DMS79 treated with DMSO at 0.1 percent for 48 hours (cell line): ENCODE measurements at regions not wholly inside any gene's neighbourhood (a gene's known extent, or its start where the extent isn't known, plus 50 kb on each side); places are given as distances from the start of the nearest gene placed in this dataset.
A peak's percentile ranks its signal among the peaks of the same experiment; 100 is the strongest.
"Not testable (repeated sequence)": the region's sequence is repeated elsewhere in the genome, so short reads cannot be mapped to it uniquely, and the experiment has no call there.

Source experiments
- DNase-seq: peaks from one replicate; lab custom pipeline; 2025; lab: John Stamatoyannopoulos, UW

- no peak for DNase-seq
Measured at GRCh38 chr16:87132361-87133014, 184.7 kb downstream of the C16orf95 start.

- no peak for DNase-seq
Measured at GRCh38 chr16:87133112-87133850, 183.9 kb downstream of the C16orf95 start.

- DNase-seq = no peak
Measured at GRCh38 chr16:87133966-87134627, 183.1 kb downstream of the C16orf95 start.

- DNase-seq = no peak
Measured at GRCh38 chr16:87134628-87134995, 182.6 kb downstream of the C16orf95 start.

GRCh38 chr16:87135246-87136030, 181.8 kb downstream of the C16orf95 start:
- DNase-seq = no peak

GRCh38 chr16:87138316-87138715, 178.9 kb downstream of the C16orf95 start:
- DNase-seq = no peak

- DNase-seq = no peak
Measured at GRCh38 chr16:87138738-87139267, 178.4 kb downstream of the C16orf95 start.

GRCh38 chr16:87140211-87141200, 176.7 kb downstream of the C16orf95 start:
- DNase-seq = no peak

- DNase-seq = peak; percentile 25
Measured at GRCh38 chr16:87141402-87141801, 175.8 kb downstream of the C16orf95 start.

GRCh38 chr16:87143661-87144121, 173.5 kb downstream of the C16orf95 start:
- DNase-seq = no peak

GRCh38 chr16:87144232-87144631, 173.0 kb downstream of the C16orf95 start:
- no peak for DNase-seq

GRCh38 chr16:87145181-87146176, 171.7 kb downstream of the C16orf95 start:
- no peak for DNase-seq

- DNase-seq = no peak
Measured at GRCh38 chr16:87146676-87147075, 170.5 kb downstream of the C16orf95 start.

- DNase-seq = no peak
Measured at GRCh38 chr16:87149051-87149450, 168.1 kb downstream of the C16orf95 start.

- DNase-seq = no peak
Measured at GRCh38 chr16:87150262-87150661, 166.9 kb downstream of the C16orf95 start.

- no peak for DNase-seq
Measured at GRCh38 chr16:87150681-87151280, 166.4 kb downstream of the C16orf95 start.

GRCh38 chr16:87152221-87152755, 164.9 kb downstream of the C16orf95 start:
- no peak for DNase-seq

GRCh38 chr16:87153326-87153725, 163.9 kb downstream of the C16orf95 start:
- DNase-seq = no peak

GRCh38 chr16:87155315-87155714, 161.9 kb downstream of the C16orf95 start:
- DNase-seq = not testable (repeated sequence)
